NCI-H2081 treated with DMSO at 0.1 percent for 48 hours (cell line): ENCODE measurements at regions not wholly inside any gene's neighbourhood (a gene's known extent, or its start where the extent isn't known, plus 50 kb on each side); places are given as distances from the start of the nearest gene placed in this dataset.

Source experiments
- DNase-seq: peaks from one replicate; lab custom pipeline; 2025; lab: John Stamatoyannopoulos, UW

DNA sequence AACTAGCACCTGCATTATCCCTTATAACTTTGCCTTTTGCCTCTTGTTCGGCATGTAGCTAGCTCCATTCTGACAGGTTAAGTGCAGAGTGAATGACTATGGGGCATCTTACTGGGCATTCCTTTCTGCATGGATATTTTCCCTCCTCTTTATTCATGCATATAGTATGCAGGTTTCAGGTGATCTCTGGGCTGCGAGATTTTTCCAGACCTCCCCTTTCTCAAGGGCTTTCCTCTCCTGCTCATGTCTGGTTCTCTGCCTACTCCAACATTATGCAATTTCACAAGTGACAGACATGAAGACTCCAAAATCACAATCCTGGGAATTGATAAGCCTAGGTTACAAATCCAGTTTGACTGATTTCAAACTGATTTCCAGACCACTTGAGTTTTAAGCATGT, 503.8 kb downstream of the NXPH1 start:
- no peak for DNase-seq

DNA sequence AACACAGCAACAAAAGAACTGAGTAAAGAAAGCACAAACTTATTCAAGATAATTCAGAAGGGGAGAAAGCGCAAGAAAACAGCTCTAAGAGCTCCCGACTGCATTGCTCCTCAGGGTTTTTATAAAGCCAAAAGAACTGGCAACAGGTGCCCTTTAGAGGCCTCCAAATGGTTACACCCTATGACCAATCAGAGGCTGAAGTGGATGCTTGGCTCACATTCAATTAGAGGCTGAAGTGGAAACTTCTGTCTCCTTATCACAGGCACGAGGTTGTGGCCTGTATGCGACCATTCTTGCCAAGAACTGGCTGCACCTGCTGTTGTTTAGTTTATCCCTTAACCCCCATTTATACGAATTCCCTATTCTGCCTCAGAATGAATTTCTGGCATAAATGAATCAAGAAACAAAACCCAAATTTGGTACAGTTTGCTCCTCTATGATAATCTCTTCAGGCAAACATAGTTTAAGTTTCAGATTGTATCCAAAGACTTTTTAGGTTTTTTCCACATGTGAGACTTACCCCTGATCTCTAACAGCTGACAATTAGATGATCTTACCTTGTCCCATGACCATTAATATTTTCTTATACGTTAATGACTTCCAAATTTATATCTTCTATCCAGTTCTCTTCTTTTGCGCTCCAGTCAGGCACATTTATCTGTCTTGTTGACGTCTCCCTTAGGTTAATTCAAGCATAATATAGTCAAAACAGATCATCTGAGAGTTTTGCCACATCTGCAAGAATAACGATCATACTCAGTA, 504.8 kb downstream of the NXPH1 start:
- no peak for DNase-seq

DNA sequence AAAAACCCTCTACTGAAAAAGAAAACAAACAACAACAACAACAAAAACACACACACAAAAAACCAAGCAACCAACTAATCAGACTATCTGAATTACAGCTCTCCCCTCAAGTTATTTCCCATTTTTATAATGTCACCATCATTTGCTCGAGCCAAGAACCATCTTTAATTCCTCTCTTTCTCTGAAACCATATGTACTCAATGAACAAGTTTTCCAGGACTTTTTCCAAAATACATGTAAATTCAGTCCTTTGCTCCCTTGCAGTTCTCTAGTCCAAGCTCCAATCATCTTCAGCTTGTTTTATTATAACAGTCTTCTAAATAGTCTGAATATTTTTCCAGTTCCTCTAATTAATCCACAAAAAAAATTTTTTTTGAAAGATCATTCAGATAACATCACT, 506.0 kb downstream of the NXPH1 start:
- no peak for DNase-seq

DNA sequence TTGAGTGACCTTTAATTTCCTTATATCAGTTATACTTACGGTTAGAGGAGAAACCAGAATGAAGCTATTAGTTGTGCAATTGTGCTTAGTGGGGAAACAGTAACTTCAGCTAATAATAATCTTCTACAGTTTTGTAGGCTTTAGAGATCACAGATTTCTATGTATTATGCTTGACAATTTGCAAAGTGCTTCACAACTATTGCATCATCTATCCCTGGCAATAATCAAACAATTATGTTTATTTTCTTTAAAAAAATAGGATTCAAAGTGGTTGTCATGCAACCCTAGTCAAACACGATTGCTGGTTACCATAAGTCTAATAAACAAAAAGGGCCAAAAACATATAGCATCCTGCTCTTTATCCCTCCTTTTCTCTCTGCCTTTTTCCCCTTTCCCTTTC, 530.3 kb downstream of the NXPH1 start:
- no peak for DNase-seq

DNA sequence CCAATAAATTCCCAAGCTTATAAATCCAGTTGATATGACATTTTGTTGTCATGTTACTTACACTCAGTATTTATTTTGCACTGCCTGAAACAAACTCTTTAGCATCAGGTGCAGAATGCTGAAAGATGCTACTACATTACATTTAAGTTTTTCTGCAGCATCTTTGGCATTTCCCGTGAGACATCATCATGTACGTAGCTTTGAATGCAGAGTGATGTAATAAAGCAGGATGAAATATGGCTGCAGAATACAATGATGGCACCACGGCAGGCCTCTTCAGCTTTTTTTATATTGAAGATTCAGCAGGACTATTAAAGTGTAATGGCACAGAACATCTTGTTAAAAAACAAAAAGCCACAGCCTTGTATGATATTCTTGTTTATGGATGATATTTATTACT, 531.8 kb downstream of the NXPH1 start:
- no peak for DNase-seq

DNA sequence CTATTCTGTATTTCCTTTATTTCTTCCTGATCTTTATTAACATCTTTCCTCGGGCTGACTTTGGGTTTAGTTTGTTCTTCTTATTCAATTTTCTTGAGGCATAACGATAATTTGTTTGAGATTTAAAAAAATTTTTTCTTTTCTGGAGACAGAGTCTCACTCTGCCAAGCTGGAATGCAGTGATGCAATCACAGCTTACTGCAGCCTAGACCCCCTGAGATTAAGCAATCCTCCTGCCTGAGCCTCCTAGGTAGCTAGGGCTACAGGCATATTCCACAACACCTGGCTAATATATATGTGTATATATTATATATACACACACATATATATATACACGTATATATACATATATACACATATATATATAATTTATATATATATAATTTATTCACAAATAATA, 540.2 kb downstream of the NXPH1 start:
- no peak for DNase-seq

DNA sequence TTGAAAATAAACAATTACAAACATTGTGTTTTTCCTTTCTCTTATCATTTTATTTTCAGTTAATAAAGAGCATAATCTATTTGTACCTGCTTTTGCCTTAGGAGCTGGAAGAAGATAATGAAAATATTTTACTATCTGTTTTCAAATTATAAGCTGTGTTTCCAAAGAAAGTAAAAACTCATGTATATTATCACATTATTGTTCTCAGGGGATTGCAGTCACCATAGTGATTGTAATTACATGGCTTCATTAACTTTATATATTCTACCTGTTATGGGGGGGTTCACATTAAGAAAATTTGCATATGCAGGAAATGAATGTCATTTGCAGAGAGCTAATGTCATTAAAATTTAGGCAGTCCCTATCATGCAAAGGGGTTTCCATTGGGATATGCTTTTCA, 542.3 kb downstream of the NXPH1 start:
- DNase-seq: no peak

DNA sequence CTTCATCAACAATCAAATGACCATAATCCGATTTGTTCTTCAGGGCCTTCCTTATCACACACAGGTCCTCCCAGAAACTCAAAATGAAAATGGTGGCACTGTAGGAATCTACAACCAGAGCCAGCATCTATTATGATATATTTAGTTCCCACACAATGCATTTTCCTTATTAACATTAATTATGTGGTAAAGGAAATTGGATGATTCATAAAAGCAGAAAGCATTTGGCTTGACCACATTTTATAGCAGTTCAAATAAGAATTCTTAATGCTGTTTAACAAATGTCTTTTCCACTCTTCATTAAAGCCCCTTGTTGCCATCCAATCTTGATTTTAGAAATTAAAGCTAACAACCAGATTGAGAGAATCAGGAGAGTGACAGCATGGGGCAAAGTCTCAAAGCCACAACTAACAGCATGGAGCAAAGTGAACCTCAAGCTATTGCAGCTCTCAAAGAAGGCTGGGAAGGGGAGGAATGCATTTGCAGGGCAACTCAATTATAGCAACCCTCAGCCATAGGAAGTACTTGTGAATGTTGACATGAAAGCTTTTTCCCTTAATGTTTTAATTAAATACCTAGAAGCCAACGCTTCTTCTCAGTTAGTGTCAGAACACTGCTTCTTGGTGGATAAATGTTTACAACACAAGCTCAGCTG, 549.1 kb downstream of the NXPH1 start:
- no peak for DNase-seq

DNA sequence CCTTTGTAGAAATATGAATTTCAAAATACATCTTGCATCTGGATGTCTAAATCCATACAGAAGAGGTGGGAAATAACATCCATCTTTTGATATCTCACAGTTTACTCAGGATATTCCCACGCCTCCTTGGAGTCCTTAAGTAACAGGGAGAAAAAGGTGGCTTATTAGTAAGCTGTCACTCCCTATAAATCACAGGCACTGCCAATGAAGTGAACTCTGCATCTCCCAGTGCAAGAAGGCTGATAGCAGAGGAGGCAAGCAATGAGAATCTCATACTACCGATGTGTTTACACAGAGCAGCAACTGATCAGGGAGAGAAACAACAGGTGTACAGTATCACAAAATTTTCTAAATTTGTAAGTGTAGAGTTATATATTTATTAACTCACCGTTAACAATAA, 551.8 kb downstream of the NXPH1 start:
- no peak for DNase-seq

DNA sequence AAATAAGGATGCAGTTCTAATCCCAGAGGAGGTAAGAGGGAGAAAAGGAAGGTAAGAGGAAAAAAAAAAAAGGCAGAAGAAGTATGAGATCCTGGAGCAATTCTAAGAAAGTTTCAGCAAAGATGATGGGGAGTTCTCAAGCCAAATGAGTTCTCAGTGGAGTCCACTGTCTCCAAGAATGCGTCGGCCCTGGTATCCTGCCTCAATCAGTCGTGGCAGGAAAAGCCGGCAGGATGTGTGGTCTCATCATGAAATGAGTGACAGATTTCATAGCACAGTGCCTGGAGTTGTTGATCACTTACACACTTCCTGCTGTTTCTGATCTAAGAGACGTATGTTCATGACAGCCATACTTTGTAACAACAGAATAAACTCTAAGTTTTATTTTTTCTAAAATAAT, 554.9 kb downstream of the NXPH1 start:
- no peak for DNase-seq

DNA sequence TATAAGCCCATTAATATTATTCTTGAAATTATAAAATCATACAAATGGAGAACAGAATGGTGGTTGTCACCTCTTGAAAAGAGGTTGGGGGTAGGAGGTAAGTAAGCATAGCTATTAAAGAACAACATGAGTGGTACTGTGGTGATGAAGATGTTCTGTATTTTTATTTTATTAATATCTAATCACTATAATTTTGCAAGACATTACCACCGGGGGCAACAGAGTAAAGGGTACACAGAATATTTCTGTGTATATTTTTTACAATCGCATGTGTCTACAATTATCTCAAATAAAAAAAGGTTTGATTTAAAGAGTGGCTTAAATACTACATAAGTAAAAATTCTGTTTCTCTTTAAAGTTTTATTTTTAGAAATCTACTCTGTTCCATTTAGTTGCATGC, 557.8 kb downstream of the NXPH1 start:
- DNase-seq: no peak

DNA sequence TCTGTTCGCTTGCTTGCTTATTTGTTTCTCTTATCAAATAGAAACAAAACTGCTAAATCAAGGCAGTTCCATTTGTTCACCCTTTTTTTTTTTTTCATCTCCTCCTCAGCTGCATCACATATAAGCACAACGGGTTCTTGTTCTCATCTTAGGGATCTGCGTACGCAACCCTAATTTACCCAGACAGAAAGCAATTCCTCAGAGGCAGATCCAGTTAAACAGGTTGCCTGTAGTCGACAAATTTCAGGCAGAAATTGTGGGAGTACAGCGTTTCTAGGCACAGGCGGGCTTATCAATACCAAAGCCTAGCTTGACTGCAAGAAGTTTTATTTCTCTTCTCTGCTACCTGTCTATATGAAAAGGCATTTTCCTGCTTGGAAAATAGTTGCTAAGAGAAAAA, 565.4 kb downstream of the NXPH1 start:
- DNase-seq: no peak

DNA sequence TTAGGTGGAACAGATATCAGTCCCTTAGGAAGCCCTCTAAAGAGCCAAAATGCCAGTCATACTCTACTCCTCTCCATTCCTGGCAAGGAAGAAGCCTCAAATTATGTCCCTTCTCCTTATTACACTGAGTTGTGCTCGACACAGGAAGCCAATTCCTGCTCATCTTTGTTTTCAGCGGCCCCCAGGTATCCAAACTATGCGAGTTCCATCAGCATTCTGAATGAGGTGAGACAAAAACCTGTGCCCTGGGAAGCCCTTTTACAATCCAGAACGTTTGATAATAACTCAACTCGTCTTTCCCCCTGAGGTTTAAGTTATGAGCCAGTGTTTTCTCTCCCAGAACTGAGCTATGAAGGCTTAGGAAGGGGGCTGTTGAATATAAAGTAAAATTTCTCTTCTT, 580.5 kb downstream of the NXPH1 start:
- no peak for DNase-seq

DNA sequence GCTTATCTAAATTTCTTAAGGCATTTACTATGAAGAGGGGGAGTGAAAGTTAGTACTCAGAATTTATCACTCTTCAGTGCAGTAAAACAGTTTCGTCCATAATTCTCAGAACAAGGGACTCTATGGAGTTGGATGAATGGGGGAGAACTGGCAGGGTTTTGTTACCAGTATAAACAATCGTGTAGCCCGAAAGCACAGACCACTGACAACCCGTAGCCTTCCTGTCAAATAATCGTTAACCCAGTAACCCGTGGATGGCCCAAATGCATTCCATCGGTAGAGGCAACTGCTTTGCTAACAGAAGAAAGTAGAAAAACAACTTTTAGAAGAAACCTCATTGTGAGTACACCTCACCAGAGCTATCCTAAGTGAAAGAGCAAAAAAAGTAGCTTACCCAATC, 583.9 kb downstream of the NXPH1 start:
- no peak for DNase-seq

DNA sequence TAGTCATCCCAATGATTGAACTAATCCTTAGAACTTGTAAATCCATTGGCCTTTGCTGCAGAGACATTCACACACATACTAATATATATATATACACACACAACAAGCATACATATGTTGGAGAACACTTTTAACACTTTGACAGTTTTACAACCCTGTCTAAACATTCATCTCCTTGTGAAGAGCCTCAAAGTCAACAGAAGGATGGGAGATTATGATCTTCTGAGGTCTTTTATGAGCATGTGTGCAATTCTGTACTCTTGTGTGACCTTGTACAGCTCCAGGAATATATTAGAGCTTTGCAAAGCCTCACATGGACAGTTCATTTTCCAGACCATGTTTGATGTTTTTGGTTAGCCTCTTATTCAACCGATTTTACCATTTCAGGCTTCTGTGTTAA, 589.0 kb downstream of the NXPH1 start:
- DNase-seq: no peak

DNA sequence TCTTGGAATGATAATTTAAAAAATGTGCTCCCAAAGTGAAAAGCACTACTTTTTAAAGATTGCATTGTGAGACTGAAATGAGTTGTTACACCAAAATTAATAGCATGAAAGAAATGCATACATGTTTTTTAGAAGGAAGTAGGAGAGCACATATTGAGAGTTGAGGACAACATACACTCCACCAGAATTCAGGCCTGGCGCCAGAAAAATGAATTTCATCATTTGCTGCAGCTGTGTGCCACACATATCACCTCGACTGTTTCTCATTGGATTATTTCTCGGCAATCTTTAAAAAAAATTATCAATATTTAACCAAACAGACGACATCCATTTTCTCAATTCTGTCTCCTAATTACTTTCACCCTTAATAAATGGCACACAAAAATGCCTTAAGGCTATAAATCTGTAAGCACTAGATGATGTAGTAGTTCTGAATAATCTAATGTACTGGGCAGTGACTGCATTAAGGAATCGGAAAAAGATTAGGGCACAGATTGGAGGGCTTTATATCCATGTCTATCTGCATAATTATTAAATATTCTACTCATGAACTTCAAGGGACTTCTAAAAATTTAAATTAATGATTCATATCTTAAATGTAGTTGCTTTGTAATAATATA, 590.4 kb downstream of the NXPH1 start:
- DNase-seq: no peak

DNA sequence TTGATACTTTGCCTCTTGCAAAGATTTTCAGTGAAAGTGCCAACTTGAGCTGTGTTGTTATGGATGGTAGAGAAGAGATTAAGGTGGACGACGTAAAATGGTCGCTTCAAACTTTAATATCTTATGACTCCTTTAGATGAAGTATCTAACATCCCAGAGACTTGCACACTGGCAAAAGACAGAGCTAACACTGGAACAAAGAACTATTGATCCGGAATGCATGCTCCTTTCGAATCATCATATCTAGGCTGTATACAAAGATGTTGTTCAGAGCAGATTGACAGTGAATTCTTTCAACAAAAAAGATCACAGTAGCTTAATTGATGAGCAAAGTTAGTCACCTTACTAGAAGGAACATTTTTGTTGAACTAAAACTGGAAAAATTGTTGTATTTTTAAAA, 592.7 kb downstream of the NXPH1 start:
- DNase-seq: no peak

DNA sequence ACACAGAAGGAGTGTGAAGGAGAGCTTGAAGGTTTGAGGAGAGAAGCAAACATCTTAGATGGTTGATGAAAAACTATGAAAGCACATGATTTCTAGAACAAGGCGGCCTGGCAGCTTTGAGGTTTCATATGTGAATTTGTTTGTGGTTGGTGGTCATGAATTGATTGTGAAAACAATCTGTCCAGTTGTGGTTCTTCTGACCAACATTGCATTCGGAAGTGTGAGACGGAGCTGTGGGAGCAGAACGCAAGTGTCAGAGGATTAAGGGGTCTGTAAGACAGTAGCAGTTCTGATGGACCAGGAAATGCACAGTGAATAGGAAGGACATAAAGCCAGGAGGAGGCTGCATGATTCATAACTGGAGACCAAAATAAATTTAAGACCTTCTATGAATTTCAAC, 594.6 kb downstream of the NXPH1 start:
- DNase-seq: no peak

DNA sequence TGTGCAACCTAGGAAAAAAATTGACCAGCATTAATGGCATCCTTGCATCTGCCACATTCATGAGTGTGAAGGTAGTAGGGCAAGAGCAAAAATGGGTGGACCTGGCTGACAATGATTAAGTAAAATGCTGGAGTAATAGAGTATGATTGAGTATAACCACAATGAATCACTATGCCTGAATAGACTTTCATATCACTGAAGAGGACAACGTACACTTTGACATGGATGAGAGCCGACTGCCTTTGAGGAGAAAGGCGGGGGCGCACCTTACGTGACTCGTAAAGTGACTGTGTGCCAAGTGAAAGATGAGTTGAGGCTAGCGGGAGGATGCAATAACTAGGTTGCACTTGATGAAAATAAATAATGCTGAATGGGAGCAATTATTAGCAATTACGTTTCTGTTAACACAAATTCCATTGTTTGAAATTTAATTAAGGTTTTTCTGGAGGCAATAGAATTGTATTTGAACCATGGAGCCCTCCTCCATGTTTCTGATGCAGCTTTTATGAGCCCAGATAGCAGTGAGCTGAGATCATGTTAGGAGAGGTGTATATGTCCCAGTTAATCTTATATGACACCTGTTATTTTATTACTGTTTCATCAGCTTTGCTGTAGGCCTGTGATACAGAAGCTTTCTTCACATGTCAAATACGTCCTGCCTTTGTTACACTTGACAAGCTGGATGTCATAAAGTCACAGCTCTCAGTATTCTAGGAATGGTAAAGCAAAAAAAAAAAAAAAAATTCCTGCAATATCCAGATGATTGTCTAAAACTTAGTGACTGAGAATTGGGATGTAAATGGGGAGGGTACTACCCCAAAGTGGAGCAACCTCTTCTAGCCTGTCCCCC, 596.5 kb downstream of the NXPH1 start:
- no peak for DNase-seq

DNA sequence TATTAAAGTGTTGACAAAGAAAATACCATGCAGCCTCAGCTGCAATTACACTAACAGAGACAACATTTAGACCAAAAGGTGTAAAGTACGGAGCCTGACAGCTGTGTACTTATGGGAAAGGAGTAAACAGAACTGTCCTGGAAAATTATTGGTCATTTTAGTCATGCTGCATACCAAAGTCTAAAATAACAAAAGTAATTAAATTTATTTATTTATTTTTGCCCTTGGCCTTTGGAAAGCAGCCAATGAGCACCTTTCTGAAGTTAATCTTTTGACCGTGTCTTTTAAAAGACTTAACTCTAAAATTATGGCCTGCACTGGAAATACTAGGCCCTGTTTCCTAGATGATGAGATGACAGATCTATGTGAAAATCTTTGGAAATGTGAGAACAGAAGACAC, 597.6 kb downstream of the NXPH1 start:
- no peak for DNase-seq

DNA sequence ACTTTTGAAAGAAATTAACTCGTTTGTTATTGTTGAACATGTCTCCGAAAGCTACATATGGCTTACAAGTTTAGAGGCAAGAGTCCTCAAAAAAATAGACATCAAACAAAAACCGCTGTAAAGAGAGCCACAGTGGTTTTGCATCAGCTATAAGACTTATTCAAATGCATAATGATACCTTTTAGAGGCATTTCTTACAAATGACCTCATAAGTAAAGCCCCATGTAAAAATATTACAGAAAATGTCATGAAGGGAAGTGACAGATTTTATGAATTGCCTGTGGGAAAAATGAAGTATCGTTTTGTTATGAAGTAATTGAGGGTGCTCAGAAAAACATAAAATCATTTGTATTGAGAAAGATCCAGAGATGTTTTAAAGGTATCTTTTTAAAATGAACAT, 598.0 kb downstream of the NXPH1 start:
- DNase-seq: no peak

DNA sequence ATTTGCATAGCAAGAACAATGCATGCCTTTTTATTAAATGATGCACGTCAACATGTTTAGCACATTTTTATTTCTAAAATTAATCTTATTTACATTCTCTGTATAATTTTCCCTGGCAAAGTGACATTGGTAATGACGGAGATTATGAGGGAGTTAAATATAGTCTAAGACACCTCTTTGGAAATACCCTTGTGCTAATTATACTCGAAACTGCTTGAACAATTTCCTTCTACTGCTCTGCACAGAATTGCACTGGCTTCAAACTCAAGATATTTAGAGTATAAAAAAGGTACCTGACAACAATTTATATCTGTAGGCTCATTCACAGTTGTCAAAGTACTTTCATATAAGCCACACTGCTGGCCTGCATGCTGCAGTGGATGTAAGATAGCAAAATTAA, 602.7 kb downstream of the NXPH1 start:
- no peak for DNase-seq
